ENCODE measurements at regions not wholly inside any gene's neighbourhood (a gene's known extent, or its start where the extent isn't known, plus 50 kb on each side); places are given as distances from the start of the nearest gene placed in this dataset.

- TF ChIP-seq GATA2 (CRISPR knock-in tag; IDR thresholded peaks at IDR 0.05): no peak
- no peak for TF ChIP-seq SMC3 (IDR thresholded peaks at IDR 0.05; ENCODE audit: low read depth, low read length)
- no peak for TF ChIP-seq REST (IDR thresholded peaks at IDR 0.05; ENCODE audit: low read depth, low read length)
- Histone ChIP-seq H3K27me3 (ENCODE audit: insufficient read depth) (no peaks in the 10 kb centered on the region), H3K4me2 (no peak overlapping the region), H2AFZ (ENCODE audit: low read depth) (no peak overlapping the region), H3F3A (replicated peaks; ENCODE audit: insufficient read depth) (no peaks in the 10 kb centered on the region), H3K4me1 (ENCODE audit: control insufficient read depth in 1 of 2, insufficient read depth in 2 of 2, low read depth in 1 of 2, low read length in 1 of 2) (no peaks in the 10 kb centered on the region), H3K27ac (ENCODE audit: low read depth in 2 of 2, low read length in 1 of 2) (no peak overlapping the region), H4K20me1 (ENCODE audit: insufficient read depth) (no peaks in the 10 kb centered on the region), H3K9me2 (no peaks in the 10 kb centered on the region), H3K79me2 (ENCODE audit: insufficient read depth) (no peaks in the 10 kb centered on the region), H3K9ac (no peak overlapping the region), H3K4me3 (ENCODE audit: low read depth in 2 of 2, low read length in 1 of 2) (no peak overlapping the region), H3K9me3 (no peaks in the 10 kb centered on the region), H3K36me3 (replicated peaks in 1 of 2; ENCODE audit: control insufficient read depth in 1 of 2, insufficient read depth in 2 of 2, low read length in 1 of 2) (no peaks in the 10 kb centered on the region)
- POLR2A ChIA-PET: no interaction called here
- CTCF ChIA-PET: interaction anchor here (0.6 kb wide), 2 partner anchors 198 to 944 kb away, joined by 3 read pairs; no protein-coding TSS in a partner anchor
- WGBS (ENCODE audit: low lambda C conversion rate): 27% methylated on average over 6 of the region's 7 CpGs
- no peak for DNase-seq
Measured at GRCh38 chr16:51002881-51003490, 148.1 kb downstream of the SALL1 start.

- H4K20me1 ChIP-seq (ENCODE audit: insufficient read depth): no peaks in the 10 kb centered on the region
- no peaks in the 10 kb centered on the region for H3F3A ChIP-seq (replicated peaks; ENCODE audit: insufficient read depth)
- CTCF ChIA-PET: no interaction called here
- no peaks in the 10 kb centered on the region for H3K9me2 ChIP-seq
- no peak overlapping the region for H3K4me3 ChIP-seq (ENCODE audit: low read depth in 2 of 2, low read length in 1 of 2)
- no peaks in the 10 kb centered on the region for H3K79me2 ChIP-seq (ENCODE audit: insufficient read depth)
- no peaks in the 10 kb centered on the region for H3K4me1 ChIP-seq (ENCODE audit: control insufficient read depth in 1 of 2, insufficient read depth in 2 of 2, low read depth in 1 of 2, low read length in 1 of 2)
- no peak overlapping the region for H3K4me2 ChIP-seq
- H3K36me3 ChIP-seq (replicated peaks in 1 of 2; ENCODE audit: control insufficient read depth in 1 of 2, insufficient read depth in 2 of 2, low read length in 1 of 2): no peaks in the 10 kb centered on the region
- H3K9me3 ChIP-seq: no peaks in the 10 kb centered on the region
- H3K27ac ChIP-seq (ENCODE audit: low read depth in 2 of 2, low read length in 1 of 2): no peak overlapping the region
- no peaks in the 10 kb centered on the region for H3K27me3 ChIP-seq (ENCODE audit: insufficient read depth)
- TF ChIP-seq TCF12 (IDR thresholded peaks at IDR 0.05) (no peak), NFIC (IDR thresholded peaks at IDR 0.05; ENCODE audit: borderline replicate concordance) (no peak), TEAD4 (IDR thresholded peaks at IDR 0.05; ENCODE audit: borderline replicate concordance, insufficient read depth) (no peak), USF1 (IDR thresholded peaks at IDR 0.05; ENCODE audit: borderline replicate concordance, low read depth) (no peak), IRF3 (IDR thresholded peaks at IDR 0.05; ENCODE audit: low read depth, low read length) (no peak)
- H3K9ac ChIP-seq: no peak overlapping the region
- H2AFZ ChIP-seq (ENCODE audit: low read depth): no peak overlapping the region
- POLR2A ChIA-PET: no interaction called here
- DNase-seq: no peak
- WGBS (ENCODE audit: low lambda C conversion rate): 30% methylated on average over 7 of the region's 7 CpGs
Measured at GRCh38 chr16:50999181-50999580, 151.9 kb downstream of the SALL1 start.

Data from SK-N-SH (cell line).